Germinal center (tissue), 1 donor: ENCODE measurements at regions not wholly inside any gene's neighbourhood (a gene's known extent, or its start where the extent isn't known, plus 50 kb on each side); places are given as distances from the start of the nearest gene placed in this dataset.
"Not testable (repeated sequence)": the region's sequence is repeated elsewhere in the genome, so short reads cannot be mapped to it uniquely, and the experiment has no call there.

Experiments
- DNase-seq: peaks from one replicate; pipeline ENCODE4 v3.0.0; 2012; ENCODE audit warnings: mixed read lengths, low spot score

DNA sequence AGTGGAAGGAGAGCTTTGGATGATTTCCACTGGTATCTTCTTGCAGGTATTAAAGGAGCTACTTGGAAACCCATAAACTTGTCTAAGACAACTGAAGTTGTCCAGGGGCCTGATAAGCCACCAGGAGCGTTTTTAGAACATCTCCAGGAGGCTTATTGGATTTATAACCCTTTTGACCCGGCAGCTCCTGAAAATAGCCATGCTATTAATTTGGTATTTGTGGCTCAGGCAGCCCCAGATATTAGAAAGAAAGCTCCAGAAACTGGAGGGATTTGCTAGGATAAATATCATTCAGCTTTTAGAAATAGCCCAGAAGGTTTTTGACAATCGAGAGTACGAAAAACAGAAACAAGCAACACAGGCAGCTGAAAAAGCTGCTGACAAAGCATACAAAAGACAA is 461.0 kb upstream of the HTR1E start:
- DNase-seq: no peak

DNA sequence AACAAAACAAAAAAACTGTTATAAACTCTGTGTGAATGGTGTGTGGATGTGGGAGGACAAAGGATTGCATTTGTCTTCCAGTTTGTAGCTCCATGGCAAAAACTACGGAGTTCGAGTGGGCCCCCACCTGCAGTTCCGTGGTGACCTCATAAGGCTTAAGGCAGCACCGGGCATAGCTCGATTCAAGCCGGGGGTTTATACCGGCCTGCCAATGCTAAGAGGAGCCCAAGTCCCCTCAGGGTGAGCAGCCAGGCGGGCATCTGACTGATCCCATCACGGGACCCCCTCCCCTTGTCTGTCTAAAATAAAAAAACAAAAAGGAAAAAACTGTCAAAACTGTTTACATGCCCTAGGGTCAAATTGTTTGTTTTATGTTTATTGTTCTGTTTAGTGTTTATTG is 463.2 kb upstream of the HTR1E start:
- no peak for DNase-seq

DNA sequence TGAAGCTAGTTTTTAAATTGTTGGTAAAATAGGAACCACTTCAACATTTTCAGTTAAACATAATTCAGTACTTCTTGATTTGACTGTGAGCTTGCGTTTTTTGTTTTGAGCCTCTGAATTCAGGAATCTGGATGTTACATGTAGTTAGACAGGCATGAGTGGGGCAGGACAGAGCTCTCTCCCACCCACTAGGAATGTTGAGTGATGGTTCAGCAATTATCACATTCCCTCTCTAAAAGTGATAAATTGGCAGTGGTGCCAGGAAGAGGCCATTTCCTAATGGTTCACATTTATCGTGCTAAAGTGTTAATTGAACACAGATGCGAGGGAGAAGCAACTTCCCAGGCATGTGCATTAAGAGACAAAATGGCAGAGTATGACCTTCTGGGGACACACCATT is 465.5 kb upstream of the HTR1E start:
- DNase-seq: no peak

DNA sequence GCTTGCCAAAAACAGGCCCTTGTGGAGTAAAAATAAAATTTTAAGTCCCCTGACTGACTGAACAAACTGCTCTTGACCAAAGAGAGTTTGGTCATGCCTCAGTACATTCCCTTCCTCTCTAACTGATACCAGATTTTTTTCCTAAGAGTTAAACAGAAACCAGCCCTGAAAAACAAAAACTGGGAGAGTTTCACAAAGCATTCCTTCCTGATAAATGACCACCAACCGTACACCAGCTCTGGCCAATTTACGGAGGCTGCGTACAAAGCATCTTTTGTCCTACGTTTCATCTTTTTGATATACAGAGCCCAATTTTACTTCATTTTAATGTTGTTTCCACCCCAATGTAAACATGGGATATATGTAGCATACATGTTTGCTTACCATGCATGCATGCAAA is 477.4 kb upstream of the HTR1E start:
- no peak for DNase-seq

- DNase-seq: no peak
Observed at GRCh38 chr6:86456821-86457220, 480.5 kb upstream of the HTR1E start.

- no peak for DNase-seq
Observed at GRCh38 chr6:86453232-86453631, 484.1 kb upstream of the HTR1E start.

DNA sequence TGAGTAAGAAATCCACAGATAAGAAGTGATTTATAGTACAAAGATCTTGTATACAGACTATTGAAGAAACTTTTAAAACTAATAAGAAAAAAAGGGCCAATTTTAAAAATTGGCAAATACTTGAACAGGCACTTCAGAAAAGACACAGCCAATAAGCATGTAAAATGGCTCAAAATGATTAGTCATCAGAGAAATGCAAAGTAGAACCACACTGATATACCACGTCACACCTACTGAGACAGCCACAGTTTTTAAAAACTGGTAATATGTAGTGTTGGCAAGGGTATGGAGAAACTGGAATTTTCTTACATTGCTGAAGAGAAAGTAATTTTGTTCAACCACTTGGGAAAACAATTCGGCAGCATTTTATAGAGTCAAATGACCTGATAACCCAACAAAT is 488.9 kb upstream of the HTR1E start:
- no peak for DNase-seq

DNA sequence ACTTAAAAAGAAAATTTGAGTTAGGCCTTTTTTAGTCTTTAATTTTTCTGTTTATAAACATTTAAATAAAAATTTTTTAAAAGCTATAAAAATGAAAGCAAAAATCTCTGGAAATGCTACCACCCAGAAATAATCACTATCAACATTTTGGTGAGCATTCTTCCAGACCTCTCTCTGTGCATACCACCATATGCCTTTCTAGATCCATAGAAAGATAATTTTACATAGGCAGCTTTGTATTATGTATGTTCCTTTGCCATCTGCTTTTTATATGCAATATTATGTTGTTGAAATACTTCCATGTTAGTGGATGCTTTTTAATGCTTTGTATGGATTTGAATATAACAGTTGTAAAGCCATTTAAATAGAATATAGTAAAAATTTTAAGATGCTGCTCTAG is 496.7 kb upstream of the HTR1E start:
- DNase-seq: no peak

- DNase-seq: no peak
Observed at GRCh38 chr6:86423571-86423970, 513.8 kb upstream of the HTR1E start.

DNA sequence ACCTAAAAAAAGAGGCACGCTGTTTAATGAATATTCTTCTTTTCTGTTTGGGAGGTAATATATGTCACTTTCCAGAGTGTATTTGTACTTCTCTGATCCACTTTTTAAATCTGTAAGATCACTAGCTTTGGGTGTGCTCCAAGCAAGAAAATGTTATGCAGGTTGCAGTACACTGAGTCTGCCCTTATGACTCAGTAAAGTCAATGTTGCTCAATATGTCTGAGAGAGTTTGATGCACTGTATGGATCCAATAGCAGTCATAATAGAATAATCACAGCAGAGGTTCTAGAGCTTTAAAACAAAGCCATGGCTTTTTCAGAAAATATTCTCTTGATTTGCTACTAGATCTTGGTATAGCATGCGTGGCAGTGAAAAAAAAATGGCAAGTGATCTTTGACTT is 525.3 kb upstream of the HTR1E start:
- DNase-seq: no peak

- DNase-seq: no peak
Observed at GRCh38 chr6:86407128-86407527, 530.2 kb upstream of the HTR1E start.

- not testable (repeated sequence) for DNase-seq
Observed at GRCh38 chr6:86392850-86393249, 544.5 kb upstream of the HTR1E start.

DNA sequence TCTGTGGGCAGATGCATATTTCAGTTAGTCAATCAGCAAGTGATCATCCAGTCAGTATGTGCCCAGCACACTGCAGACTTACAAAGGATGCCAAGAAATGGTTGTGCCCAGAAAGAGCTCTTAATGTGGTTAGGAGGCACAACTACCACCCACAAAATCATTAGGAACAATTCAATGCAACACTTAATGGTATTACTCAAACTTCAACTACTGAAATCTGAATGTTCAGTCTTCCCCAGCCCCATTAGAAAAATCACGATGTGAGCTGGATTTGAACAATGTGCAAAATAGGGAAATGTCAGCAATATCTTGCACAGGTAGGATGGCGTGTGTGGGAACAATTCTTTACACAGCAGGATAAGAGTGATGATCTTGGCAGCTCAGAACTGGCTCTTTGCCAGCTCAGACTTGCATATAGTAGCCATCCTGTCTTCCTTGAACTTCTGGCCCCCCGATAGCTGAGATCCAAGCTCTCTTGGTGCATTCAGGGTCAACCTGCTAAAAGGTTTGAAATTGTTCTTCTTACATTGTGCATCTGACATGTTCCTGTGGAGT is 556.7 kb upstream of the HTR1E start:
- DNase-seq: no peak

GRCh38 chr6:86357877-86358276 is 579.5 kb upstream of the HTR1E start:
- no peak for DNase-seq

GRCh38 chr6:86355271-86355670 is 582.1 kb upstream of the HTR1E start:
- no peak for DNase-seq

DNA sequence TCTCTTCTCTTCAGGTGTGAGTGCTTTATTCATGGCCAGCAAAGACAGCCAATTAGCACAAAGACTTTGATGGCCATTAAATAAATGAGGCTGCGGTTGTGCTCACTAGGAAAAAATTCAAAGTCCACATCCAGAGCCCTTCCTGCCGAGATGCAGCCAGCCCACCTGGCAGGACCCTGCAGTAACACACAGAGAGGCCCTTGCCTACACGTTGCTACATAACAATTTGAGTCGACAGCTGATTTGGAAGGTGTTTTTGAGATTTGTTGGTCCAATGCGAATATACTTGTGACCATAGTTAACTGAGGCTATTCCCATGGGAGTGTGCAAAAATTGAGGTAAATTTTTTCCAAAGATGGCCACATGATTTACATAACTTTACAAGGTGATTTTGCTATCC is 605.4 kb upstream of the HTR1E start:
- DNase-seq: no peak

DNA sequence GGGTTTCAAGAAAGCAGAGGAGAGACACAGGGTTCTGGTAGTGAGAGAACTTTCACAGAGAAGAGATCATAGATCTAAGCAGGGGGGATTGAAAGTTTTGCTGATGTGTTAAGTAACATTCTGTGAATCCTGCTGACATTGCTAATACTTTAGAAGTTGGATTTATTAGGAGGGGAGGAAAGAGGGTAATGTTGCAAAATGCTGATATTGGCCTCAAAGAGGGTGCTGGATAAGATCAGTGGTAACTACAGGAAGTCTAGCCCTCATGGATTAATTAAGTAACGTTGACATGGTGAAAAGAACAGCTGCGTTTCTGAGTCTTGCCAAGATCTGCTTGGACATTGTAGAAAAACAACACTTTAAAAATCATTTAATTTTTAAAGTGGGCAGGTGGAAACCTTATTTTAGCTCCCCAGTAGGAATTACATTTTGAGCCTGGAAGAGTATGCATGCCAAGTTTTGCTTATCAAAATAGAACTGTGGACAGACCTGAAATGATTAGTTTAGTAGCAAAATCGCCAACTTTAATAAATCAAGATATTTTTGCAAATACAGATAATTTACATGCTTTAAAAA is 606.0 kb upstream of the HTR1E start:
- no peak for DNase-seq

- DNase-seq: no peak
Observed at GRCh38 chr6:86306210-86306609, 631.1 kb upstream of the HTR1E start.

- no peak for DNase-seq
Observed at GRCh38 chr6:86285876-86286275, 643.2 kb upstream of the SYNCRIP start.

- not testable (repeated sequence) for DNase-seq
Observed at GRCh38 chr6:86284809-86285480, 642.3 kb upstream of the SYNCRIP start.

DNA sequence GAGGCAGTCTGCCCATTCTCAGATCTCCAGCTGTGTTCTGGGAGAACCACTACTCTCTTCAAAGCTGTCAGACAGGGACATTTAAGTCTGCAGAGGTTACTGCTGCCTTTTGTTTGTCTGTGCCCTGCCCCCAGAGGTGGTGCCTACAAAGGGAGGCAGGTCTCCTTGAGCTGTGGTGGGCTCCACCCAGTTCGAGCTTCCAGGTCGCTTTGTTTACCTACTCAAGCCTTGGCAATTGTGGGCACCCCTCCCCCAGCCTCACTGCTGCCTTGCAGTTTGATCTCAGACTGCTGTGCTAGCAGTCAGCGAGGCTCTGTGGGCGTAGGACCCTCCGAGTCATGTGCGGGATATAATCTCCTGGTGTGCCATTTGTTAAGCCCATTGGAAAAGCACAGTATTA is 640.9 kb upstream of the SYNCRIP start:
- not testable (repeated sequence) for DNase-seq

GRCh38 chr6:86276056-86276455 is 633.4 kb upstream of the SYNCRIP start:
- DNase-seq: no peak

GRCh38 chr6:86273936-86274335 is 631.2 kb upstream of the SYNCRIP start:
- DNase-seq: no peak

DNA sequence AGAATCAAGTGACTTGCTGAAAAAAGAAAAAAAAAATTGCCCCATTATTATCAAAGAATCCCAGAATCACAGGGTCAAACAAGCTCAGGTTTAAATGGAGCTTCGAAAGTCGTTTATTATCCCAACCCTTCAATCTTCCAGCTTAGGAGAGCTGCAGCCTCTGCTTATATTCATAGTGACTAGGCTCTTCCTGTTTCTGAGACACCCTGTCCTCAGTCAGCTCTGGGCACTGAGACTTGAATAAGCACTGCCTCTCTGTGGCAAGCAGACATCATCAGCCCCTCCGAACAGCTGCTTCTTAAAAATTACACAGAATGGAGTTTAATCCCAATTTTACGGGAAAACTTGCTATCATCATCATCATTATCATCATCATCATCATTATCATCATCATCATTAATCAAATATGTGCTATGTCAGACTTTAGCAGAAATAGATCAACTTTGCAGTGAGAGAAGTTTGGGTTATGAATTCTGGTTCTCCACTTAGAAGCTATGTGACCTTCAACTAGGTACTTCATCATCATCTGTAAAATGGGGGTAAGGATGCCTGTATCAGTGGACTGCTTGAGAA is 614.0 kb upstream of the SYNCRIP start:
- DNase-seq: no peak
